HEK293T (cell line): ENCODE measurements at regions not wholly inside any gene's neighbourhood (a gene's known extent, or its start where the extent isn't known, plus 50 kb on each side); places are given as distances from the start of the nearest gene placed in this dataset.

Experiments
- BHLHE40 ChIP-seq: fragments of 450-650 bp; IDR thresholded peaks from 2 replicates; pipeline ENCODE4 v1.6.1; 2016; ENCODE audit warnings: mild to moderate bottlenecking, moderate library complexity, borderline replicate concordance
- L3MBTL2 ChIP-seq: fragments of 450-650 bp; conservative IDR thresholded peaks from 2 replicates; pipeline ENCODE4 v1.6.1; 2016; ENCODE audit warnings: mild to moderate bottlenecking
- SP1 ChIP-seq: fragments of 450-650 bp; IDR thresholded peaks from 2 replicates; pipeline ENCODE4 v1.6.1; 2017
- SUZ12 ChIP-seq: fragments of 450-650 bp; IDR thresholded peaks from 2 replicates; pipeline ENCODE4 v1.6.1; 2016; ENCODE audit warnings: mild to moderate bottlenecking

GRCh38 chr2:237232166-237232565, 146.5 kb downstream of the COPS8 start:
- no peak for TF ChIP-seq BHLHE40
- TF ChIP-seq L3MBTL2: no peak
- TF ChIP-seq SP1: no peak
- TF ChIP-seq SUZ12: no peak
